ENCODE measurements at regions not wholly inside any gene's neighbourhood (a gene's known extent, or its start where the extent isn't known, plus 50 kb on each side); places are given as distances from the start of the nearest gene placed in this dataset.
"Not testable (repeated sequence)": the region's sequence is repeated elsewhere in the genome, so short reads cannot be mapped to it uniquely, and the experiment has no call there.

- TF ChIP-seq EZH2 (IDR thresholded peaks at IDR 0.05; ENCODE audit: insufficient read depth, poor library complexity, severe bottlenecking); EZH2phosphoT487 (IDR thresholded peaks at IDR 0.05; ENCODE audit: insufficient read depth, low read depth): not testable (repeated sequence)
These were observed 64.5 kb upstream of the LRPPRC start for GRCh38 chr2:44060286-44060685.
